H9 (cell line): ENCODE measurements at regions not wholly inside any gene's neighbourhood (a gene's known extent, or its start where the extent isn't known, plus 50 kb on each side); places are given as distances from the start of the nearest gene placed in this dataset.
"Not testable (repeated sequence)": the region's sequence is repeated elsewhere in the genome, so short reads cannot be mapped to it uniquely, and the experiment has no call there.

Source experiments
- DNase-seq: peaks from one replicate; pipeline ENCODE4 v3.0.0-alpha.2; 2017
- H2AFZ ChIP-seq: one replicate; pipeline ENCODE4 v1.6.1; 2013; ENCODE audit warnings: mild to moderate bottlenecking, low read length, control low read depth, moderate library complexity
- H2AK5ac ChIP-seq: 2 replicates; pipeline ENCODE4 v1.6.1; 2013; ENCODE audit warnings: low read length, control low read depth, mixed read lengths; ENCODE audit not compliant: insufficient read length
- H2BK120ac ChIP-seq: one replicate; pipeline ENCODE4 v1.6.1; 2013; ENCODE audit warnings: low read depth, mild to moderate bottlenecking, low read length, control low read depth, inconsistent platforms; ENCODE audit not compliant: poor library complexity, severe bottlenecking
- H2BK12ac ChIP-seq: 2 replicates; pipeline ENCODE4 v1.6.1; 2013; ENCODE audit warnings: low read length, control low read depth, mixed read lengths, low read depth; ENCODE audit not compliant: insufficient read length
- H2BK15ac ChIP-seq: 2 replicates; pipeline ENCODE4 v1.6.1; 2013; ENCODE audit warnings: low read depth, low read length, control low read depth
- H2BK20ac ChIP-seq: one replicate; pipeline ENCODE4 v1.6.1; 2013; ENCODE audit warnings: low read depth, mild to moderate bottlenecking, low read length, control low read depth, inconsistent platforms; ENCODE audit not compliant: poor library complexity, severe bottlenecking
- H2BK5ac ChIP-seq: 2 replicates; pipeline ENCODE4 v1.6.1; 2013; ENCODE audit warnings: low read length, control low read depth, mixed read lengths; ENCODE audit not compliant: insufficient read length
- H3K14ac ChIP-seq: 2 replicates; pipeline ENCODE4 v1.6.1; 2013; ENCODE audit warnings: low read length, control low read depth; ENCODE audit not compliant: insufficient read depth
- H3K18ac ChIP-seq: 2 replicates; pipeline ENCODE4 v1.6.1; 2013; ENCODE audit warnings: low read depth, mild to moderate bottlenecking, mixed read lengths, low read length, control low read depth; ENCODE audit not compliant: insufficient read length
- H3K23ac ChIP-seq: 2 replicates; pipeline ENCODE4 v1.6.1; 2013; ENCODE audit warnings: low read length, control low read depth, mixed read lengths, low read depth; ENCODE audit not compliant: insufficient read length
- H3K23me2 ChIP-seq: 2 replicates; pipeline ENCODE4 v1.6.1; 2013; ENCODE audit warnings: low read depth, mild to moderate bottlenecking, mixed read lengths, low read length, control low read depth; ENCODE audit not compliant: insufficient read length, poor library complexity, severe bottlenecking
- H3K27ac ChIP-seq: 2 replicates; pipeline ENCODE4 v1.5.1; 2013; ENCODE audit warnings: low read length, control low read depth, mixed read lengths, low read depth; ENCODE audit not compliant: insufficient read length
- H3K27me3 ChIP-seq: 2 replicates; pipeline ENCODE4 v1.6.1; 2013; ENCODE audit warnings: low read length, control low read depth, inconsistent platforms; ENCODE audit not compliant: insufficient read depth
- H3K4ac ChIP-seq: 2 replicates; pipeline ENCODE4 v1.6.1; 2013; ENCODE audit warnings: low read depth, mild to moderate bottlenecking, control low read depth, inconsistent platforms, low read length, moderate library complexity
- H3K4me1 ChIP-seq: 2 replicates; pipeline ENCODE4 v1.6.1; 2013; ENCODE audit warnings: low read length, control low read depth, inconsistent platforms; ENCODE audit not compliant: insufficient read depth
- H3K4me2 ChIP-seq: 2 replicates; pipeline ENCODE4 v1.6.1; 2013; ENCODE audit warnings: low read length, control low read depth, mixed read lengths; ENCODE audit not compliant: insufficient read length, insufficient read depth
- H3K56ac ChIP-seq: 2 replicates; pipeline ENCODE4 v1.6.1; 2013; ENCODE audit warnings: low read depth, mild to moderate bottlenecking, mixed read lengths, low read length, control low read depth; ENCODE audit not compliant: insufficient read length
- H3K79me1 ChIP-seq: 2 replicates; pipeline ENCODE4 v1.6.1; 2013; ENCODE audit warnings: low read depth, mild to moderate bottlenecking, moderate library complexity, low read length, control low read depth, inconsistent platforms; ENCODE audit not compliant: insufficient read depth, poor library complexity, severe bottlenecking
- H3K79me2 ChIP-seq: 2 replicates; pipeline ENCODE4 v1.6.1; 2013; ENCODE audit warnings: low read length, control low read depth, inconsistent platforms; ENCODE audit not compliant: insufficient read depth
- H3K9ac ChIP-seq: 2 replicates; pipeline ENCODE4 v1.6.1; 2013; ENCODE audit warnings: low read length, control low read depth, mixed read lengths; ENCODE audit not compliant: insufficient read length; ENCODE audit errors: extremely low read depth
- H3K9me3 ChIP-seq: one replicate; pipeline ENCODE4 v1.6.1; 2013; ENCODE audit warnings: low read depth, low read length, inconsistent platforms; ENCODE audit not compliant: control insufficient read depth
- H3T11ph ChIP-seq: one replicate; pipeline ENCODE4 v1.6.1; 2013; ENCODE audit warnings: mild to moderate bottlenecking, low read length, control low read depth, inconsistent platforms
- H4K20me1 ChIP-seq: one replicate; pipeline ENCODE4 v1.6.1; 2013; ENCODE audit not compliant: control insufficient read depth, insufficient read length, insufficient read depth
- H4K5ac ChIP-seq: 2 replicates; pipeline ENCODE4 v1.6.1; 2013; ENCODE audit warnings: low read depth, mild to moderate bottlenecking, mixed read lengths, low read length, control low read depth; ENCODE audit not compliant: insufficient read length
- H4K8ac ChIP-seq: replicated peaks from 2 replicates; pipeline ENCODE4 v1.6.1; 2013; ENCODE audit warnings: low read length, control low read depth, mixed read lengths, low read depth; ENCODE audit not compliant: insufficient read length
- H4K91ac ChIP-seq: 2 replicates; pipeline ENCODE4 v1.6.1; 2013; ENCODE audit warnings: low read depth, mild to moderate bottlenecking, moderate library complexity, mixed read lengths, low read length, control low read depth; ENCODE audit not compliant: insufficient read length
- H3K27ac Mint-ChIP-seq, 3 experiments: 2 replicates in 2 of 3; 3 replicates in 1 of 3; pipeline ENCODE4 v1.8.0; 2020 to 2021; ENCODE audit warnings: mixed read lengths in 3 of 3, mild to moderate bottlenecking in 1 of 3, moderate library complexity in 1 of 3
- H3K27me3 Mint-ChIP-seq: 2 replicates; pipeline ENCODE4 v1.8.0; 2021; ENCODE audit warnings: low read depth, mild to moderate bottlenecking, moderate library complexity, mixed read lengths
- H3K36me3 Mint-ChIP-seq, 3 experiments: 2 replicates in 2 of 3; 3 replicates in 1 of 3; pipeline ENCODE4 v1.8.0; 2020 to 2021; ENCODE audit warnings: low read depth in 3 of 3, mixed read lengths in 3 of 3; ENCODE audit not compliant: insufficient read depth in 1 of 3
- H3K4me1 Mint-ChIP-seq, 2 experiments: 2 replicates each; pipeline ENCODE4 v1.8.0; 2020; ENCODE audit warnings: mixed read lengths in 2 of 2
- H3K4me3 Mint-ChIP-seq, 2 experiments: 2 replicates in 1 of 2; 3 replicates in 1 of 2; pipeline ENCODE4 v1.8.0; 2020 to 2021; ENCODE audit warnings: mild to moderate bottlenecking in 2 of 2, mixed read lengths in 2 of 2, moderate library complexity in 1 of 2
- H3K9me3 Mint-ChIP-seq, 2 experiments: 2 replicates in 1 of 2; 3 replicates in 1 of 2; pipeline ENCODE4 v1.8.0; 2020; ENCODE audit warnings: mild to moderate bottlenecking in 2 of 2, mixed read lengths in 2 of 2, moderate library complexity in 1 of 2
- WGBS: extraction: QIAGEN DNeasy Blood & Tissue Kit; methylation state at CpG from one replicate; pipeline ENCODE4 v1.1.7; 2013; ENCODE audit warnings: missing lambda C conversion rate, low lambda C conversion rate, mixed read lengths; ENCODE audit not compliant: insufficient read length; ENCODE audit errors: extremely low coverage; 5-methylcytosine and 5-hydroxymethylcytosine counted together

DNA sequence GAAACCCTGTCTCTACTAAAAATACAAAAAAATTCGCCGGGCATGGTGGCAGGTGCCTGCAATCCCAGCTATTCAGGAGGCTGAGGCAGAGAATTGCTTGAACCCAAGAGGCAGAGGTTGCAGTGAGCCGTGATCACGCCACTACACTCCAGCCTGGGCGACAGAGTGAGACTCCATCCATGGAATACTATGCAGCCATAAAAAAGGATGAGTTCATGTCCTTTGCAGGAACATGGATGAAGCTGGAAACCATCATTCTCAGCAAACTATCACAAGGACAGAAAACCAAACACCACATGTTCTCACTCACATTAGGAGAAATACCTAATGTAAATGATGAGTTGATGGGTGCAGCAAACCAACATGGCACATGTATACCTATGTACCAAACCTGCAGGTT lies 86.0 kb downstream of the CFAP44 start:
- H3K18ac ChIP-seq, H3K36me3 Mint-ChIP-seq, H2BK20ac ChIP-seq, H4K8ac ChIP-seq, H2AK5ac ChIP-seq, H2BK15ac ChIP-seq, H3K23me2 ChIP-seq, H3T11ph ChIP-seq, H3K9me3 Mint-ChIP-seq, H3K56ac ChIP-seq, H4K5ac ChIP-seq, H3K79me2 ChIP-seq, H3K4me1 ChIP-seq, H3K4ac ChIP-seq, H2BK12ac ChIP-seq, H2AFZ ChIP-seq, H3K27me3 Mint-ChIP-seq, DNase-seq, H3K9ac ChIP-seq, H4K20me1 ChIP-seq, H3K14ac ChIP-seq, H3K9me3 ChIP-seq, H2BK120ac ChIP-seq, H3K23ac ChIP-seq, H3K4me3 Mint-ChIP-seq, H3K27ac Mint-ChIP-seq, H3K79me1 ChIP-seq, H3K4me1 Mint-ChIP-seq, H3K27me3 ChIP-seq, H3K27ac ChIP-seq, H3K4me2 ChIP-seq, H4K91ac ChIP-seq, H2BK5ac ChIP-seq: not testable (repeated sequence)
- no CpG with 5 or more reads among the region's 5 CpGs for WGBS
